ENCODE measurements at regions not wholly inside any gene's neighbourhood (a gene's known extent, or its start where the extent isn't known, plus 50 kb on each side); places are given as distances from the start of the nearest gene placed in this dataset.

- no peaks in the 10 kb centered on the region for H3K9me3 ChIP-seq (ENCODE audit: control insufficient read depth, insufficient read depth, low read length)
- no peaks in the 10 kb centered on the region for H3K27me3 ChIP-seq (ENCODE audit: control insufficient read depth, low read length)
- H3K79me2 ChIP-seq (ENCODE audit: control insufficient read depth, low read length), result no peaks in the 10 kb centered on the region
- no peaks in the 10 kb centered on the region for H3K4me1 ChIP-seq (ENCODE audit: control insufficient read depth, low read length)
- H3K36me3 ChIP-seq (ENCODE audit: control insufficient read depth, low read length), result no peaks in the 10 kb centered on the region
- H3K4me3 ChIP-seq (ENCODE audit: low read length), result no peak overlapping the region
- no peaks in the 10 kb centered on the region for H3K9me2 ChIP-seq (replicated peaks; ENCODE audit: control insufficient read depth, low read length)
- no peak overlapping the region for H3K4me2 ChIP-seq (ENCODE audit: low read length)
- no peaks in the 10 kb centered on the region for H3F3A ChIP-seq (ENCODE audit: control insufficient read depth, insufficient read depth)
- TF ChIP-seq EZH2phosphoT487 (IDR thresholded peaks at IDR 0.05; ENCODE audit: borderline replicate concordance, low read length), result no peak
- no peak for TF ChIP-seq CTCF (IDR thresholded peaks at IDR 0.05; ENCODE audit: low read depth, low read length, poor library complexity, severe bottlenecking)
- no peak overlapping the region for H3K27ac ChIP-seq (ENCODE audit: low read depth, low read length)
- no peaks in the 10 kb centered on the region for H4K20me1 ChIP-seq (ENCODE audit: control insufficient read depth, insufficient read depth, low read depth, low read length)
These were observed 676.0 kb upstream of the TENM4 start for GRCh38 chr11:80116796-80117195.

GRCh38 chr11:80109652-80110051, 668.8 kb upstream of the TENM4 start:
- TF ChIP-seq EZH2phosphoT487 (IDR thresholded peaks at IDR 0.05; ENCODE audit: borderline replicate concordance, low read length), result no peak
- no peak for TF ChIP-seq CTCF (IDR thresholded peaks at IDR 0.05; ENCODE audit: low read depth, low read length, poor library complexity, severe bottlenecking)
- no peaks in the 10 kb centered on the region for H3K4me1 ChIP-seq (ENCODE audit: control insufficient read depth, low read length)
- H3K27me3 ChIP-seq (ENCODE audit: control insufficient read depth, low read length), result no peaks in the 10 kb centered on the region
- H3F3A ChIP-seq (ENCODE audit: control insufficient read depth, insufficient read depth), result no peaks in the 10 kb centered on the region
- H3K9me2 ChIP-seq (replicated peaks; ENCODE audit: control insufficient read depth, low read length), result no peaks in the 10 kb centered on the region
- H3K9me3 ChIP-seq (ENCODE audit: control insufficient read depth, insufficient read depth, low read length), result no peaks in the 10 kb centered on the region
- no peaks in the 10 kb centered on the region for H3K36me3 ChIP-seq (ENCODE audit: control insufficient read depth, low read length)
- H3K27ac ChIP-seq (ENCODE audit: low read depth, low read length), result no peak overlapping the region
- H3K4me2 ChIP-seq (ENCODE audit: low read length), result no peak overlapping the region
- no peak overlapping the region for H3K4me3 ChIP-seq (ENCODE audit: low read length)
- no peaks in the 10 kb centered on the region for H4K20me1 ChIP-seq (ENCODE audit: control insufficient read depth, insufficient read depth, low read depth, low read length)
- no peaks in the 10 kb centered on the region for H3K79me2 ChIP-seq (ENCODE audit: control insufficient read depth, low read length)

- no peak overlapping the region for H3K4me2 ChIP-seq (ENCODE audit: low read length)
- no peaks in the 10 kb centered on the region for H3K27me3 ChIP-seq (ENCODE audit: control insufficient read depth, low read length)
- no peaks in the 10 kb centered on the region for H3K36me3 ChIP-seq (ENCODE audit: control insufficient read depth, low read length)
- H3K27ac ChIP-seq (ENCODE audit: low read depth, low read length), result no peak overlapping the region
- TF ChIP-seq CTCF (IDR thresholded peaks at IDR 0.05; ENCODE audit: low read depth, low read length, poor library complexity, severe bottlenecking) (no peak), EZH2phosphoT487 (IDR thresholded peaks at IDR 0.05; ENCODE audit: borderline replicate concordance, low read length) (no peak)
- H3K79me2 ChIP-seq (ENCODE audit: control insufficient read depth, low read length), result no peaks in the 10 kb centered on the region
- no peaks in the 10 kb centered on the region for H4K20me1 ChIP-seq (ENCODE audit: control insufficient read depth, insufficient read depth, low read depth, low read length)
- no peaks in the 10 kb centered on the region for H3K9me3 ChIP-seq (ENCODE audit: control insufficient read depth, insufficient read depth, low read length)
- no peak overlapping the region for H3K4me3 ChIP-seq (ENCODE audit: low read length)
- H3K9me2 ChIP-seq (replicated peaks; ENCODE audit: control insufficient read depth, low read length), result no peaks in the 10 kb centered on the region
- H3K4me1 ChIP-seq (ENCODE audit: control insufficient read depth, low read length), result no peaks in the 10 kb centered on the region
- no peaks in the 10 kb centered on the region for H3F3A ChIP-seq (ENCODE audit: control insufficient read depth, insufficient read depth)
These were observed 668.2 kb upstream of the TENM4 start for GRCh38 chr11:80109031-80109430.

GRCh38 chr11:80107415-80107814, 666.6 kb upstream of the TENM4 start:
- Histone ChIP-seq H3K79me2 (ENCODE audit: control insufficient read depth, low read length) (no peaks in the 10 kb centered on the region), H3K9me2 (replicated peaks; ENCODE audit: control insufficient read depth, low read length) (no peaks in the 10 kb centered on the region), H3K27ac (ENCODE audit: low read depth, low read length) (no peak overlapping the region), H3K4me2 (ENCODE audit: low read length) (no peak overlapping the region), H4K20me1 (ENCODE audit: control insufficient read depth, insufficient read depth, low read depth, low read length) (no peaks in the 10 kb centered on the region), H3K4me3 (ENCODE audit: low read length) (no peak overlapping the region), H3F3A (ENCODE audit: control insufficient read depth, insufficient read depth) (no peaks in the 10 kb centered on the region), H3K36me3 (ENCODE audit: control insufficient read depth, low read length) (no peaks in the 10 kb centered on the region), H3K27me3 (ENCODE audit: control insufficient read depth, low read length) (no peaks in the 10 kb centered on the region), H3K9me3 (ENCODE audit: control insufficient read depth, insufficient read depth, low read length) (no peaks in the 10 kb centered on the region), H3K4me1 (ENCODE audit: control insufficient read depth, low read length) (no peaks in the 10 kb centered on the region)
- no peak for TF ChIP-seq CTCF (IDR thresholded peaks at IDR 0.05; ENCODE audit: low read depth, low read length, poor library complexity, severe bottlenecking)
- no peak for TF ChIP-seq EZH2phosphoT487 (IDR thresholded peaks at IDR 0.05; ENCODE audit: borderline replicate concordance, low read length)
